Pancreas (tissue), 10 donors: ENCODE measurements at regions not wholly inside any gene's neighbourhood (a gene's known extent, or its start where the extent isn't known, plus 50 kb on each side); places are given as distances from the start of the nearest gene placed in this dataset.

Source experiments
- ATAC-seq, 4 donors: fragments of 200-7000 bp; cut with Tn5 transposase; one replicate each; pipeline versions ENCODE4 v1.8.0 to v1.9.1; 2020; ENCODE audit warnings: mild to moderate bottlenecking in 4 of 4, moderate library complexity in 4 of 4
- DNase-seq, 6 donors: peaks; one replicate each; pipeline ENCODE4 v3.0.0-alpha.2; 2020
- FAIRE-seq: peaks from 2 replicates; lab custom pipeline; 2012; peaks lifted over from hg19 to GRCh38; lab: Jason Lieb, UNC
- H3K27ac ChIP-seq, 4 donors: fragments of 200-600 bp; sonication (generic); 1 replicate in 3 of 4; 2 replicates in 1 of 4; pipeline versions ENCODE4 v1.5.0 to v1.8.0; 2020
- H3K27me3 ChIP-seq, 4 donors: fragments of 200-600 bp; one replicate each; pipeline ENCODE4 v1.8.0; 2021
- H3K36me3 ChIP-seq, 3 donors: fragments of 200-600 bp; sonication (generic) in 1 of 3; one replicate each; pipeline versions ENCODE4 v1.5.0 to v1.8.0; 2020 to 2021
- H3K4me1 ChIP-seq, 3 donors: fragments of 200-600 bp; one replicate each; pipeline ENCODE4 v1.8.0; 2021
- H3K4me3 ChIP-seq, 4 donors: fragments of 200-600 bp; sonication (generic) in 2 of 4; one replicate each; pipeline versions ENCODE4 v1.5.0 to v1.8.0; 2020 to 2021
- H3K9me3 ChIP-seq, 4 donors: fragments of 200-600 bp; one replicate each; pipeline ENCODE4 v1.8.0; 2021
- CTCF ChIP-seq, 4 donors: fragments of 200-600 bp; sonication (generic) in 3 of 4; IDR thresholded peaks; one replicate each; pipeline versions ENCODE4 v1.5.0 to v1.8.0; 2021; ENCODE audit warnings: antibody characterized with exemption in 4 of 4
- WGBS, 2 donors: extraction: QIAGEN DNeasy Blood & Tissue Kit; methylation state at CpG; one replicate each; pipeline ENCODE4 v1.1.7; 2013; 5-methylcytosine and 5-hydroxymethylcytosine counted together
- intact Hi-C, 3 donors: fragments of 100-400 bp; cut with DNase I; formaldehyde crosslinking; loops; one replicate each; pipeline versions ENCODE4 v1.11.1 to v1.14.2; 2022
- donor health status: healthy with polysubstance abuse.
- donor health status: DM: no; HTN: no; CAD: no; lungs with moderate emphysema.
- donor health status: DM: no; HTN: no; CAD: no.
- donor health status: control.
- donor health status: control.
- donor health status: Bipolar disorder and iron deficiency.
- donor health status: DM: yes; HTN: yes; CAD: no.
- donor health status: DM: no; HTN: no; CAD: no.
- donor health status: DM: no; HTN: no; CAD: no.
- donor health status: DM: yes; HTN: yes; CAD: no.

- H3K36me3 ChIP-seq = no peaks in the 10 kb centered on the region
- H3K27me3 ChIP-seq = no peaks in the 10 kb centered on the region
- ATAC-seq (no peak), FAIRE-seq (no peak), DNase-seq (no peak)
- no peak overlapping the region for H3K4me3 ChIP-seq
- TF ChIP-seq CTCF (IDR thresholded peaks at IDR 0.05) = no peak
- WGBS, 2 donors = 43 to 54% methylated on average over 6 of the region's 6 CpGs
- no peaks in the 10 kb centered on the region for H3K4me1 ChIP-seq
- no peaks in the 10 kb centered on the region for H3K9me3 ChIP-seq
- no peak overlapping the region for H3K27ac ChIP-seq
- intact Hi-C loops = no loop called here
Measured at GRCh38 chr2:117257362-117257761, 557.1 kb upstream of the DDX18 start.

- FAIRE-seq = no peak
- ATAC-seq = no peak
- 9 to 34% methylated on average over 1 of the region's 1 CpG for WGBS, 2 donors
Measured at GRCh38 chr2:117269574-117269973, 544.9 kb upstream of the DDX18 start.

GRCh38 chr2:117271631-117272030, 542.9 kb upstream of the DDX18 start:
- no peak for DNase-seq
- intact Hi-C loops = no loop called here
- Histone ChIP-seq H3K27ac (no peak overlapping the region), H3K4me1 (no peaks in the 10 kb centered on the region), H3K4me3 (no peak overlapping the region), H3K9me3 (no peaks in the 10 kb centered on the region), H3K27me3 (no peaks in the 10 kb centered on the region), H3K36me3 (no peaks in the 10 kb centered on the region)
- no peak for TF ChIP-seq CTCF (IDR thresholded peaks at IDR 0.05)
- no peak for ATAC-seq
- FAIRE-seq = no peak
- WGBS, 2 donors = 7 to 9% methylated on average over 1 of the region's 1 CpG

More at GRCh38 chr2:117269574-117269973, 544.9 kb upstream of the DDX18 start:
- no peaks in the 10 kb centered on the region for H3K36me3 ChIP-seq
- TF ChIP-seq CTCF (IDR thresholded peaks at IDR 0.05) = no peak
- intact Hi-C loops = no loop called here
- H3K9me3 ChIP-seq = no peaks in the 10 kb centered on the region
- H3K27me3 ChIP-seq = no peaks in the 10 kb centered on the region
- H3K27ac ChIP-seq = no peak overlapping the region
- DNase-seq = no peak
- H3K4me3 ChIP-seq = no peak overlapping the region
- no peaks in the 10 kb centered on the region for H3K4me1 ChIP-seq

GRCh38 chr2:117273009-117273671, 541.4 kb upstream of the DDX18 start:
- H3K36me3 ChIP-seq = no peaks in the 10 kb centered on the region
- TF ChIP-seq CTCF (IDR thresholded peaks at IDR 0.05) = no peak
- 38 to 39% methylated on average over 6 of the region's 6 CpGs for WGBS, 2 donors
- H3K9me3 ChIP-seq = no peaks in the 10 kb centered on the region
- DNase-seq = no peak
- intact Hi-C loops = no loop called here
- no peak overlapping the region for H3K4me3 ChIP-seq
- no peaks in the 10 kb centered on the region for H3K4me1 ChIP-seq
- FAIRE-seq = no peak
- H3K27ac ChIP-seq = no peak overlapping the region
- no peak for ATAC-seq
- H3K27me3 ChIP-seq = no peaks in the 10 kb centered on the region

- H3K27me3 ChIP-seq = no peaks in the 10 kb centered on the region
- no peaks in the 10 kb centered on the region for H3K9me3 ChIP-seq
- no peak for TF ChIP-seq CTCF (IDR thresholded peaks at IDR 0.05)
- no peak overlapping the region for H3K4me3 ChIP-seq
- FAIRE-seq = no peak
- H3K4me1 ChIP-seq = no peaks in the 10 kb centered on the region
- no peak for ATAC-seq
- no peak overlapping the region for H3K27ac ChIP-seq
- no peak for DNase-seq
- no peaks in the 10 kb centered on the region for H3K36me3 ChIP-seq
- WGBS, 2 donors = 68 to 86% methylated on average over 1 of the region's 1 CpG
- intact Hi-C loops = no loop called here
Measured at GRCh38 chr2:117293012-117293411, 521.5 kb upstream of the DDX18 start.
